ENCODE measurements at regions not wholly inside any gene's neighbourhood (a gene's known extent, or its start where the extent isn't known, plus 50 kb on each side); places are given as distances from the start of the nearest gene placed in this dataset.
"Not testable (repeated sequence)": the region's sequence is repeated elsewhere in the genome, so short reads cannot be mapped to it uniquely, and the experiment has no call there.

DNA sequence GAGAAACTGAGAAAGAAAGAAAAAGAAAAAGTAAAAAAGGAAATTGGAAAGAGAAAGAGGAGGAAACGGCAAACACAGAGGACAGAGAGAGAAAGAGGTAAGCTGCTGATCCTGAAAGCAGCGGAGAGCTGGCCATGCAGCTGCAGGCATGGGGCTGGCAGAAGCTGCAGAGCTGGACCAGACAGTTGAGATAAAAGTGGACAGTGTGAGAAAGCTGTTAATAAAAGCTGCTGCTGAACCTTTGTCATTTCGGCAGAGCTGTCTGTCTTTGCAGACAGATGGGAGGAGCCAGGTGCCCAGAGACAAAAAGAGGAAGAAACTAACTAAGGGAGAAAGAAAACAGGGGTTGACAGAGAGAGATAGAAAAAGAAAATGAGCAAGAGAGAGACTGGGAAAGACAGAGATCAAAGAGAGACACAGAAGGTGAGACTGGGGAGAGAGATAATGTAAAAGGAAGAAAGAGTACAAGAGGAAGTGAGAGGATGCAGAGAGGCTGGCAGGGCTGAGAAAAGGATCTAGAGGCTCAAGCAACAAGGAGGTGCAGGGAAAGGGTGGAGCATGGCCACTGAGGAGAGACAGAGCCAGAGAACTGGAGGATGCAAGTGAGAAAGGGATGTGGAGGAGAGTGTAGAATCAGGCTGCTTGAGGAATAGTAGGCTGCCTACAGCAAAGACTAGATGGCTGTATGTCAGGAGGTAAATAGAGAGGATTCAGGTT, 376.8 kb upstream of the FGF16 start:
- H3K36me3 Mint-ChIP-seq (ENCODE audit: unreplicated experiment), result no peaks in the 10 kb centered on the region
- H3K9me3 Mint-ChIP-seq (ENCODE audit: unreplicated experiment), result peaks cover 12% of the 10 kb centered on the region
- no peak for DNase-seq (ENCODE audit: extremely low spot score, unreplicated experiment)
- no peaks in the 10 kb centered on the region for H3K4me1 Mint-ChIP-seq (ENCODE audit: unreplicated experiment)
- TF ChIP-seq, protein P1, sequence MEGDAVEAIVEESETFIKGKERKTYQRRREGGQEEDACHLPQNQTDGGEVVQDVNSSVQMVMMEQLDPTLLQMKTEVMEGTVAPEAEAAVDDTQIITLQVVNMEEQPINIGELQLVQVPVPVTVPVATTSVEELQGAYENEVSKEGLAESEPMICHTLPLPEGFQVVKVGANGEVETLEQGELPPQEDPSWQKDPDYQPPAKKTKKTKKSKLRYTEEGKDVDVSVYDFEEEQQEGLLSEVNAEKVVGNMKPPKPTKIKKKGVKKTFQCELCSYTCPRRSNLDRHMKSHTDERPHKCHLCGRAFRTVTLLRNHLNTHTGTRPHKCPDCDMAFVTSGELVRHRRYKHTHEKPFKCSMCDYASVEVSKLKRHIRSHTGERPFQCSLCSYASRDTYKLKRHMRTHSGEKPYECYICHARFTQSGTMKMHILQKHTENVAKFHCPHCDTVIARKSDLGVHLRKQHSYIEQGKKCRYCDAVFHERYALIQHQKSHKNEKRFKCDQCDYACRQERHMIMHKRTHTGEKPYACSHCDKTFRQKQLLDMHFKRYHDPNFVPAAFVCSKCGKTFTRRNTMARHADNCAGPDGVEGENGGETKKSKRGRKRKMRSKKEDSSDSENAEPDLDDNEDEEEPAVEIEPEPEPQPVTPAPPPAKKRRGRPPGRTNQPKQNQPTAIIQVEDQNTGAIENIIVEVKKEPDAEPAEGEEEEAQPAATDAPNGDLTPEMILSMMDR (IDR thresholded peaks at IDR 0.05), result no peak
- H3K4me3 Mint-ChIP-seq (ENCODE audit: unreplicated experiment), result no peak overlapping the region
- no peak overlapping the region for H3K27ac Mint-ChIP-seq (ENCODE audit: unreplicated experiment)
- H3K27me3 Mint-ChIP-seq (ENCODE audit: unreplicated experiment), result no peaks in the 10 kb centered on the region

DNA sequence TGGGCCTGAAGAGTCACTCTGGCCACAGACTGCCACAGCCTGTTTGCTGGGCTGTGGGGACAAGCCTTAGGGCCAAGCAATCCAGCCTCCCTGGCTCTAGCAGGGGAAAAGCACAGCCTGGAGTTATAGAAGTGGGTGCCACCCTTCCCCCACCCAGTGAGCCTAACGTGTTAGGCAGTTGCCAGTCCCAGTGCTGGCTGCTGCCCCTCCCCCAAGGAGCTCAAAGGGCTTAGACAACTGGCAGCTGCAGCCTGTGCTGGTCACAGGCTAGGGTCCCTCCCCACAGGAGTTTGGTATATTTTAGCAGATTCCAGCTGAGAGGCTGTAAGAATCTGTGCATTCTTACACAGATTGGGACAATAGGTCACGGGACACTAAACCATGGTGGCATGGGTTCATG, 370.3 kb upstream of the FGF16 start:
- Mint-ChIP-seq H3K9me3 (ENCODE audit: unreplicated experiment) (peaks cover 44% of the 10 kb centered on the region), H3K36me3 (ENCODE audit: unreplicated experiment) (no peaks in the 10 kb centered on the region), H3K27me3 (ENCODE audit: unreplicated experiment) (no peaks in the 10 kb centered on the region), H3K27ac (ENCODE audit: unreplicated experiment) (no peak overlapping the region), H3K4me3 (ENCODE audit: unreplicated experiment) (no peak overlapping the region), H3K4me1 (ENCODE audit: unreplicated experiment) (no peaks in the 10 kb centered on the region)
- TF ChIP-seq, protein P1 (IDR thresholded peaks at IDR 0.05), result no peak
- DNase-seq (ENCODE audit: extremely low spot score, unreplicated experiment), result no peak

- H3K36me3 Mint-ChIP-seq (ENCODE audit: unreplicated experiment); H3K4me1 Mint-ChIP-seq (ENCODE audit: unreplicated experiment); DNase-seq (ENCODE audit: extremely low spot score, unreplicated experiment); H3K27me3 Mint-ChIP-seq (ENCODE audit: unreplicated experiment); H3K27ac Mint-ChIP-seq (ENCODE audit: unreplicated experiment); H3K4me3 Mint-ChIP-seq (ENCODE audit: unreplicated experiment): not testable (repeated sequence)
- peaks cover 41% of the 10 kb centered on the region for H3K9me3 Mint-ChIP-seq (ENCODE audit: unreplicated experiment)
Measured at GRCh38 chrX:77081237-77081636, 366.0 kb upstream of the FGF16 start.

DNA sequence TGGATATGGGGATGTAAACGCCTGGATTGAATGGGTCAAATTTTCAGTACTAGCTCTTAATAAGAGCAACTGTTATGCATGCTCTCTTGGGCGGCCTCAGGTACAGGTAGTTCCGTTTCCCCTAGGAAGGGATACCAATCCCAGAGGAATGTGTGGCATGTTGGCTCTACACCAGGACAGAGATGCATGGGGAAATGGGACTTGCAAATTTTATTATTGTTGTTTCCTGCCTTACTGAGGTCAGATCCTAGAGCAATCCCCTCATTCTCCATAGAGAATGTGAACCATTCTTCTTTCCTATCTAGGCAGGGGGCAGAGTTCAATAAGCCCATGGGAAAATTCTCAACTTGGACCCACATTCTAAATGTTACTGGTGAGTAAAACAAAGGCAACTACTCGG, 361.8 kb upstream of the FGF16 start:
- Mint-ChIP-seq H3K4me3 (ENCODE audit: unreplicated experiment) (no peak overlapping the region), H3K4me1 (ENCODE audit: unreplicated experiment) (peaks cover 8% of the 10 kb centered on the region), H3K27ac (ENCODE audit: unreplicated experiment) (no peak overlapping the region), H3K9me3 (ENCODE audit: unreplicated experiment) (peaks cover 32% of the 10 kb centered on the region), H3K36me3 (ENCODE audit: unreplicated experiment) (no peaks in the 10 kb centered on the region), H3K27me3 (ENCODE audit: unreplicated experiment) (no peaks in the 10 kb centered on the region)
- DNase-seq (ENCODE audit: extremely low spot score, unreplicated experiment), result no peak
- TF ChIP-seq, protein P1 (IDR thresholded peaks at IDR 0.05), result no peak

- Mint-ChIP-seq H3K27ac (ENCODE audit: unreplicated experiment) (peak overlapping the region; percentile 84), H3K36me3 (ENCODE audit: unreplicated experiment) (no peaks in the 10 kb centered on the region), H3K9me3 (ENCODE audit: unreplicated experiment) (peaks cover 27% of the 10 kb centered on the region), H3K27me3 (ENCODE audit: unreplicated experiment) (no peaks in the 10 kb centered on the region), H3K4me3 (ENCODE audit: unreplicated experiment) (no peak overlapping the region), H3K4me1 (ENCODE audit: unreplicated experiment) (peaks cover 8% of the 10 kb centered on the region)
- TF ChIP-seq, protein P1 (IDR thresholded peaks at IDR 0.05), result no peak
- no peak for DNase-seq (ENCODE audit: extremely low spot score, unreplicated experiment)
Measured at GRCh38 chrX:77087529-77088169, 359.5 kb upstream of the FGF16 start.

Data from osteocyte (in vitro differentiated cells).